SU-DHL-6 (cell line): ENCODE measurements at regions not wholly inside any gene's neighbourhood (a gene's known extent, or its start where the extent isn't known, plus 50 kb on each side); places are given as distances from the start of the nearest gene placed in this dataset.

Experiments used
- H2AFZ ChIP-seq: fragments of 200-600 bp; sonication (generic); 2 replicates; pipeline ENCODE4 v1.6.1; 2014; ENCODE audit warnings: low read depth, mild to moderate bottlenecking, moderate library complexity, mixed read lengths, antibody characterized with exemption, low read length; ENCODE audit not compliant: severe bottlenecking
- H3F3A ChIP-seq: fragments of 200-600 bp; shearing (Covaris generic); 2 replicates; pipeline ENCODE4 v1.6.0; 2016; ENCODE audit warnings: antibody characterized with exemption, mild to moderate bottlenecking; ENCODE audit not compliant: insufficient read depth
- H3K27ac ChIP-seq: fragments of 200-600 bp; sonication (generic); 2 replicates; pipeline ENCODE4 v1.5.1; 2016; ENCODE audit warnings: low read depth, mild to moderate bottlenecking, low read length, moderate library complexity, mixed read lengths
- H3K27me3 ChIP-seq: fragments of 200-600 bp; sonication (generic), shearing (Covaris generic); 2 replicates; pipeline ENCODE4 v1.6.0; 2014; ENCODE audit warnings: mild to moderate bottlenecking, low read length
- H3K36me3 ChIP-seq: fragments of 200-600 bp; sonication (generic); 2 replicates; pipeline ENCODE4 v1.6.1; 2014; ENCODE audit warnings: mild to moderate bottlenecking, low read length, mixed read lengths
- H3K4me2 ChIP-seq: fragments of 300-600, 200-600 bp; shearing (Covaris generic), sonication (generic); 2 replicates; pipeline ENCODE4 v1.6.0; 2014; ENCODE audit warnings: low read length, low read depth, mild to moderate bottlenecking; ENCODE audit not compliant: poor library complexity, severe bottlenecking
- H3K4me3 ChIP-seq: fragments of 200-600 bp; sonication (generic); 2 replicates; pipeline ENCODE4 v1.5.1; 2014; ENCODE audit warnings: antibody characterized with exemption, low read length, mild to moderate bottlenecking, mixed read lengths; ENCODE audit not compliant: insufficient read depth, poor library complexity, severe bottlenecking
- H3K79me2 ChIP-seq: fragments of 200-600 bp; sonication (generic); 2 replicates; pipeline ENCODE4 v1.6.1; 2014; ENCODE audit warnings: mild to moderate bottlenecking, low read length, moderate library complexity; ENCODE audit not compliant: insufficient read depth
- H3K9ac ChIP-seq: fragments of 200-600 bp; sonication (generic); 2 replicates; pipeline ENCODE4 v1.7.0; 2014; ENCODE audit warnings: mild to moderate bottlenecking, low read length
- H3K9me2 ChIP-seq: fragments of 200-600 bp; sonication (generic); replicated peaks from 2 replicates; pipeline ENCODE4 v1.6.1; 2014; ENCODE audit warnings: low read length; ENCODE audit not compliant: insufficient read depth
- H3K9me3 ChIP-seq: fragments of 200-600 bp; sonication (generic); 2 replicates; pipeline ENCODE4 v1.6.1; 2014; ENCODE audit warnings: low read length, mixed read lengths; ENCODE audit not compliant: insufficient read depth
- H4K20me1 ChIP-seq: fragments of 200-600 bp; sonication (generic); 2 replicates; pipeline ENCODE4 v1.6.1; 2014; ENCODE audit warnings: low read depth, mild to moderate bottlenecking, antibody characterized with exemption, low read length, moderate library complexity, mixed read lengths
- EZH2phosphoT487 ChIP-seq: fragments of 200-600 bp; sonication (generic), shearing (Covaris generic); conservative IDR thresholded peaks from 2 replicates; pipeline ENCODE4 v1.6.1; 2018; ENCODE audit warnings: mild to moderate bottlenecking, antibody characterized with exemption, low read length, moderate library complexity, mixed read lengths
- TF ChIP-seq, protein P1 (sequence below): fragments of 200-600 bp; sonication (generic); IDR thresholded peaks from one replicate; pipeline ENCODE4 v1.5.1; 2017; ENCODE audit warnings: antibody characterized with exemption, mild to moderate bottlenecking, low read length, moderate library complexity; ENCODE audit not compliant: insufficient read depth, poor library complexity, severe bottlenecking

DNA sequence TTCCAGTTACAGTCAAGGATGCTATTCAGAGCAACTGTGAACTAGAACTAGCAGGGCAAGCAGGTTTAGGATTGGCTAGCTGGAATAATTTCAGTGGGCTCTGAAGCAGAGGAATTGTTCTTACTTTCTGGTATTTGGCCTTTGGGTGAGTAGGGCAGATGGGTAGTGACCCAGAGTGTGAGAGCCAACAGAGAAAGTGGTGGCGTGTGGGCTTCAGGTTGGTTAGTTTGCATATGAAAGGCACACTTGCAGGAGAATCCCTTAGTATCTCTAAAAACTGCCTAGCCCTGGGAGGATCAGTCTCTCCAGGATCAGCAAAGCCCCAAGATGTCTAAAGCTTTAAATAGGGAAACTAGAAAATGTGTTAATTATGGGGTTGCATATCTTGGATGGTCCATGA, 67.6 kb upstream of the LRRC8B start:
- H3K9ac ChIP-seq = no peak overlapping the region
- no peaks in the 10 kb centered on the region for H3K36me3 ChIP-seq
- H4K20me1 ChIP-seq = no peaks in the 10 kb centered on the region
- TF ChIP-seq EZH2phosphoT487 = no peak
- TF ChIP-seq, protein P1, sequence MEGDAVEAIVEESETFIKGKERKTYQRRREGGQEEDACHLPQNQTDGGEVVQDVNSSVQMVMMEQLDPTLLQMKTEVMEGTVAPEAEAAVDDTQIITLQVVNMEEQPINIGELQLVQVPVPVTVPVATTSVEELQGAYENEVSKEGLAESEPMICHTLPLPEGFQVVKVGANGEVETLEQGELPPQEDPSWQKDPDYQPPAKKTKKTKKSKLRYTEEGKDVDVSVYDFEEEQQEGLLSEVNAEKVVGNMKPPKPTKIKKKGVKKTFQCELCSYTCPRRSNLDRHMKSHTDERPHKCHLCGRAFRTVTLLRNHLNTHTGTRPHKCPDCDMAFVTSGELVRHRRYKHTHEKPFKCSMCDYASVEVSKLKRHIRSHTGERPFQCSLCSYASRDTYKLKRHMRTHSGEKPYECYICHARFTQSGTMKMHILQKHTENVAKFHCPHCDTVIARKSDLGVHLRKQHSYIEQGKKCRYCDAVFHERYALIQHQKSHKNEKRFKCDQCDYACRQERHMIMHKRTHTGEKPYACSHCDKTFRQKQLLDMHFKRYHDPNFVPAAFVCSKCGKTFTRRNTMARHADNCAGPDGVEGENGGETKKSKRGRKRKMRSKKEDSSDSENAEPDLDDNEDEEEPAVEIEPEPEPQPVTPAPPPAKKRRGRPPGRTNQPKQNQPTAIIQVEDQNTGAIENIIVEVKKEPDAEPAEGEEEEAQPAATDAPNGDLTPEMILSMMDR = no peak
- no peaks in the 10 kb centered on the region for H3K79me2 ChIP-seq
- no peak overlapping the region for H3K4me3 ChIP-seq
- H3K9me2 ChIP-seq = no peaks in the 10 kb centered on the region
- no peaks in the 10 kb centered on the region for H3K27me3 ChIP-seq
- no peaks in the 10 kb centered on the region for H3K9me3 ChIP-seq
- H3K4me2 ChIP-seq = no peak overlapping the region
- no peak overlapping the region for H3K27ac ChIP-seq
- no peaks in the 10 kb centered on the region for H3F3A ChIP-seq
- H2AFZ ChIP-seq = no peak overlapping the region

DNA sequence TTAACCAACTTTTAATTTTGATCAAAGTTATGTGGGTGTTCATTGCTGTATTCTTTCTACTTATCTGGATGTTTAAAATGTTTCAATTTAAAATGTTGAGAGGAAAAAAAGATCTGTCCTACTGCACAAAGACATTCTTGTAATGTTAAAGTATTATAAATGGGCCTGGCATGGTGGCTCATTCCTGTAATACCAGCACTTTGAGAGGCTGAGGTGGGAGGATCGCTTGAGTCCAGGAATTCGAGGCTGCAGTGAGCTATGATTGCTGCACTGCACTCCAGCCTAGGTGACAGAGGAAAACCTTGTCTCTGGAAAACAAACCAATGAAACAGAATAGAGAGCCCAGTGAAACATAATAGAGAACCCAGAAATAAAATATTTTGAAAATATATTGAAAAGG, 65.5 kb upstream of the LRRC8B start:
- no peaks in the 10 kb centered on the region for H3K79me2 ChIP-seq
- H2AFZ ChIP-seq = no peak overlapping the region
- no peaks in the 10 kb centered on the region for H3K9me3 ChIP-seq
- H3K4me3 ChIP-seq = no peak overlapping the region
- no peaks in the 10 kb centered on the region for H3K9me2 ChIP-seq
- H3F3A ChIP-seq = no peaks in the 10 kb centered on the region
- no peak overlapping the region for H3K4me2 ChIP-seq
- H3K27ac ChIP-seq = no peak overlapping the region
- H4K20me1 ChIP-seq = no peaks in the 10 kb centered on the region
- no peaks in the 10 kb centered on the region for H3K36me3 ChIP-seq
- H3K27me3 ChIP-seq = no peaks in the 10 kb centered on the region
- no peak overlapping the region for H3K9ac ChIP-seq
- TF ChIP-seq, protein P1 = no peak
- no peak for TF ChIP-seq EZH2phosphoT487

DNA sequence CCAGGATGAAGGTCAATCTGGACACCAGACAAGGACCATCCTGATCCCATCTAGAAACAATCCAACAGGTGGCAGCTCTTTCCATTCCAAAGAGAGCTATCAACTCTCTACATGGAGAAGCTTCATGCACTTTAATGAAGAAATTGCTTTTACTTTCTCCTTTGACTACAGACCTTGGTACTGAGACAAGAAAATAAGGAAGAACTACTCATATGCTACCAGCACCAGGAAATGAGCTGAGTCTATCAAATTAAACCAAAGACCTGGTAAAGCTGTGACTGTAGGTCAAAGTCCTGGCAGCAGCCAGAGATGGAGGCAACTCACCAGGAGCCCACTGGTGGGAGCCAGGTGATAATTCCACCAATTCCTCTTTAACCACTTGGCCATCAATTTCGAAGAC, 64.3 kb upstream of the LRRC8B start:
- Histone ChIP-seq H4K20me1 (no peaks in the 10 kb centered on the region), H3K36me3 (no peaks in the 10 kb centered on the region), H3K9me2 (no peaks in the 10 kb centered on the region), H2AFZ (no peak overlapping the region), H3K9ac (no peak overlapping the region), H3K4me3 (no peak overlapping the region), H3K27ac (no peak overlapping the region), H3K79me2 (no peaks in the 10 kb centered on the region), H3F3A (no peaks in the 10 kb centered on the region), H3K9me3 (no peaks in the 10 kb centered on the region), H3K27me3 (no peaks in the 10 kb centered on the region), H3K4me2 (no peak overlapping the region)
- TF ChIP-seq, protein P1 = no peak
- no peak for TF ChIP-seq EZH2phosphoT487

DNA sequence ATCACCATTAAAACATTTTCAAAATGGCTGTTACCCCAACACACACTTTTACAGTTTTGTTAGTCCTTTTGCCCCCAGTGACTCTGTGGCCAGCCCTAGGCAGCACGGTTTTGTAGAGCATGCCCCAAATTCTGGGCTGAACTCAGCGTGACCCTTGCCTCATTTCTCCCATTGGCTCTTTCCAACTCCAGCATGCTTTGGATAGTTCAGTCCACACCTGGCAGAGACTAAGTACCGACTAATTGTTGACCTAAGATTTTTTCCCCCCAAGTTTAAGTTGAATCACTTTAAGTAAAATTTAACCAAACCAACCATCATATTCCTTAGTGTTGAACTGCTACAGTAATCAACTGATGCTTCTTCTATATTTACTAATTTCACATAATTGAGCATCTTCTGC, 62.4 kb upstream of the LRRC8B start:
- Histone ChIP-seq H3K9ac (no peak overlapping the region), H3K27ac (no peak overlapping the region), H3K9me2 (no peaks in the 10 kb centered on the region), H3K4me2 (no peak overlapping the region), H3K36me3 (no peaks in the 10 kb centered on the region), H2AFZ (no peak overlapping the region), H3K79me2 (no peaks in the 10 kb centered on the region), H4K20me1 (no peaks in the 10 kb centered on the region), H3K27me3 (no peaks in the 10 kb centered on the region), H3K4me3 (no peak overlapping the region), H3F3A (no peaks in the 10 kb centered on the region), H3K9me3 (no peaks in the 10 kb centered on the region)
- TF ChIP-seq, protein P1 = no peak
- TF ChIP-seq EZH2phosphoT487 = no peak
